Fibroblast of lung (primary cell): ENCODE measurements at regions not wholly inside any gene's neighbourhood (a gene's known extent, or its start where the extent isn't known, plus 50 kb on each side); places are given as distances from the start of the nearest gene placed in this dataset.

Source experiments
- DNase-seq, 2 donors: peaks; one replicate each; pipeline versions ENCODE4 v3.0.0 to v3.0.0-alpha.2; 2010; ENCODE audit warnings: low read depth in 2 of 2
- H2AFZ ChIP-seq: 2 replicates; pipeline ENCODE4 v1.5.1; 2012; ENCODE audit warnings: low read length, control low read depth, inconsistent platforms
- H3K27ac ChIP-seq: 2 replicates; pipeline ENCODE4 v1.5.1; 2011; ENCODE audit warnings: low read length, control low read depth; ENCODE audit not compliant: insufficient read depth
- H3K27me3 ChIP-seq: 2 replicates; pipeline ENCODE4 v1.5.1; 2011; ENCODE audit warnings: mild to moderate bottlenecking, low read length; ENCODE audit not compliant: control insufficient read depth, insufficient read depth
- H3K36me3 ChIP-seq: 2 replicates; pipeline ENCODE4 v1.5.1; 2011; ENCODE audit warnings: low read length; ENCODE audit not compliant: control insufficient read depth, insufficient read depth
- H3K4me1 ChIP-seq: 2 replicates; pipeline ENCODE4 v1.5.1; 2011; ENCODE audit warnings: low read length; ENCODE audit not compliant: control insufficient read depth, insufficient read depth; ENCODE audit errors: extremely low read depth
- H3K4me2 ChIP-seq: 2 replicates; pipeline ENCODE4 v1.5.1; 2011; ENCODE audit warnings: low read length, control low read depth; ENCODE audit not compliant: insufficient read depth; ENCODE audit errors: extremely low read depth
- H3K4me3 ChIP-seq, 4 experiments: fragments of 200-600 bp in 1 of 4; sonication (generic) in 1 of 4; replicated peaks in 1 of 4; 2 replicates each; pipeline ENCODE4 v1.5.1; 2011 to 2016; ENCODE audit warnings: low read length in 4 of 4, low read depth in 3 of 4, mild to moderate bottlenecking in 3 of 4, control low read depth in 2 of 4, inconsistent platforms in 1 of 4, mixed read lengths in 1 of 4; ENCODE audit not compliant: insufficient read depth in 1 of 4; ENCODE audit errors: control extremely low read depth in 1 of 4
- H3K79me2 ChIP-seq: 2 replicates; pipeline ENCODE4 v1.5.1; 2012; ENCODE audit warnings: mild to moderate bottlenecking, low read length, inconsistent platforms; ENCODE audit not compliant: control insufficient read depth, insufficient read depth
- H3K9ac ChIP-seq: 2 replicates; pipeline ENCODE4 v1.5.1; 2011; ENCODE audit warnings: mild to moderate bottlenecking, low read length, control low read depth; ENCODE audit not compliant: insufficient read depth
- H3K9me3 ChIP-seq: 2 replicates; pipeline ENCODE4 v1.5.1; 2012; ENCODE audit warnings: low read depth, low read length; ENCODE audit not compliant: control insufficient read depth, insufficient read depth
- H4K20me1 ChIP-seq: 2 replicates; pipeline ENCODE4 v1.5.1; 2011; ENCODE audit warnings: low read length; ENCODE audit not compliant: control insufficient read depth, insufficient read depth; ENCODE audit errors: extremely low read depth
- EZH2 ChIP-seq: IDR thresholded peaks from 2 replicates; pipeline ENCODE4 v1.5.1; 2012; ENCODE audit warnings: low read length, control low read depth, mild to moderate bottlenecking; ENCODE audit errors: missing control alignments
- TF ChIP-seq, protein P1 (sequence below), 2 donors: IDR thresholded peaks in 1 of 2; conservative IDR thresholded peaks in 1 of 2; 1 replicate in 1 of 2; 2 replicates in 1 of 2; pipeline ENCODE4 v1.5.1; 2011 to 2012; ENCODE audit warnings: low read length in 2 of 2, control low read depth in 1 of 2, inconsistent platforms in 1 of 2, low read depth in 1 of 2, mild to moderate bottlenecking in 1 of 2

DNA sequence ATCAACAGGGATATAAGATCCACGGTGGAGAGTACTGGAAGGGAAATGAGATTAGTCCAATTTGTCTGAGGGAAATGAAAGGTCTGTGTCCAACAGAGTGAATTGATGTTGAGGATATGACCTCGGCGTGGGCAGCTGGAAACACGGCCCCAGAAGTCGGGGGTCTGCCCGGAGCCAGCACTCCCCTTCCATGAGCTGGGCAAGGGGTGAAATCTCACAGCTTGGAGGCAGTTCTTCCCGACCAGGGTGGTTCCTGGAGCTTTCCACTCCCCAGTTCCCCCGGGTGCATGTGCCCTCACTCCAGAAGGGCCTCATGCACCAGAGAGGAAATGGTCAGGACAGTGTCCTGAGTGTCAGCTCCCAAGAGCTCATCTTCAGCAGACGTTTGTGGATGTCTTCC, 264.7 kb upstream of the PPP2R2D start:
- H2AFZ ChIP-seq, result no peak overlapping the region
- H3K9me3 ChIP-seq, result no peaks in the 10 kb centered on the region
- no peak for DNase-seq
- H3K4me2 ChIP-seq, result no peak overlapping the region
- H4K20me1 ChIP-seq, result no peaks in the 10 kb centered on the region
- H3K4me1 ChIP-seq, result no peaks in the 10 kb centered on the region
- H3K9ac ChIP-seq, result no peak overlapping the region
- no peak overlapping the region for H3K27ac ChIP-seq
- H3K79me2 ChIP-seq, result no peaks in the 10 kb centered on the region
- no peak overlapping the region for H3K4me3 ChIP-seq
- H3K36me3 ChIP-seq, result no peaks in the 10 kb centered on the region
- no peaks in the 10 kb centered on the region for H3K27me3 ChIP-seq
- TF ChIP-seq EZH2, result no peak
- TF ChIP-seq, protein P1, sequence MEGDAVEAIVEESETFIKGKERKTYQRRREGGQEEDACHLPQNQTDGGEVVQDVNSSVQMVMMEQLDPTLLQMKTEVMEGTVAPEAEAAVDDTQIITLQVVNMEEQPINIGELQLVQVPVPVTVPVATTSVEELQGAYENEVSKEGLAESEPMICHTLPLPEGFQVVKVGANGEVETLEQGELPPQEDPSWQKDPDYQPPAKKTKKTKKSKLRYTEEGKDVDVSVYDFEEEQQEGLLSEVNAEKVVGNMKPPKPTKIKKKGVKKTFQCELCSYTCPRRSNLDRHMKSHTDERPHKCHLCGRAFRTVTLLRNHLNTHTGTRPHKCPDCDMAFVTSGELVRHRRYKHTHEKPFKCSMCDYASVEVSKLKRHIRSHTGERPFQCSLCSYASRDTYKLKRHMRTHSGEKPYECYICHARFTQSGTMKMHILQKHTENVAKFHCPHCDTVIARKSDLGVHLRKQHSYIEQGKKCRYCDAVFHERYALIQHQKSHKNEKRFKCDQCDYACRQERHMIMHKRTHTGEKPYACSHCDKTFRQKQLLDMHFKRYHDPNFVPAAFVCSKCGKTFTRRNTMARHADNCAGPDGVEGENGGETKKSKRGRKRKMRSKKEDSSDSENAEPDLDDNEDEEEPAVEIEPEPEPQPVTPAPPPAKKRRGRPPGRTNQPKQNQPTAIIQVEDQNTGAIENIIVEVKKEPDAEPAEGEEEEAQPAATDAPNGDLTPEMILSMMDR (conservative IDR thresholded peaks at IDR 0.05 in 1 of 2, IDR thresholded peaks at IDR 0.05 in 1 of 2; ENCODE audit: low read depth in 1 of 2, low read length in 2 of 2), result no peak

DNA sequence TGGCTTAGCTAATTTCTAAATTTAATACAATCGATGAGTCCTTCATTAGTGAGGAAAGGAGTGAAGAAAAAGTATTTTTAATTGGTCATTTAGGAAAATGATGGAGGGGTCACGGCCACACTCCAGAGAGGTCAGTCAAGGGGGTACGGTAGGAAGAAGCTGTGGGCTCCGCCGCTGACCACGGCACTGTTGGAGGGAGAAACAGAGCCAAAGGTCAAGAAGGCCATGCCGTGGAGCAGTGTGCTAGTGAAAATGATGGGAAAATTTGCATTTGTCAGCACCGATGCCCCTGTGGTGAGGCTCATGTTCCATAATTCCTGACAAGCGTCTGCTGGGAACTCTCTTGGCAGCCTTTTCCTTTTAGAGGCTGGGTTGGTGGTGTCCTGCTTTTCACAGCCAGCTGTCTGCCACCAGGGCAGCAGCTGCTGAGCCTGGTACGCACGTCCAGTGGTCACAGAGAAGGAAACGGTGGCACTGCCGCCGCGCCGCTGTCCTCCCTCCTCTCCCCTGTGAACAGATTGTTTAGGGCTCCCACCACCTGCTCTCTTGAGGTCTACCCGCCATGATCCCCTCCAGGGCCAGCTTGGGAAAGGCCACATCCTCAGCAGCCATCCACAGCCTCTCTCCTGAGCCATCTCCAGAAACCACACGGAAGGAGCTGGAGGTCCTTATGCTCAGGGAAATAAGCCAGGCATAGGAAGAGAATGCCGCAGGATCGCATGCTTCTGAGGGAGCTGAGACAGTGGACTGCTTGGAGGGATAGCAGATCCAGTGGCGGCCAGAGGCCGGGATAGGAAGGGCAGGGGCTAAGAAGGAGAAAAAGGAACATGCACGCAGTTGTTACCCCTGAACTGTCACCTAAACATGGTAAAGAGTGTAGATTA, 263.7 kb upstream of the PPP2R2D start:
- no peak for DNase-seq
- TF ChIP-seq EZH2, result no peak
- TF ChIP-seq, protein P1 (conservative IDR thresholded peaks at IDR 0.05 in 1 of 2, IDR thresholded peaks at IDR 0.05 in 1 of 2; ENCODE audit: low read depth in 1 of 2, low read length in 2 of 2), result no peak
- no peaks in the 10 kb centered on the region for H3K79me2 ChIP-seq
- no peaks in the 10 kb centered on the region for H4K20me1 ChIP-seq
- no peak overlapping the region for H3K4me3 ChIP-seq
- no peak overlapping the region for H3K4me2 ChIP-seq
- H3K9ac ChIP-seq, result no peak overlapping the region
- no peak overlapping the region for H3K27ac ChIP-seq
- no peaks in the 10 kb centered on the region for H3K36me3 ChIP-seq
- no peak overlapping the region for H2AFZ ChIP-seq
- H3K9me3 ChIP-seq, result no peaks in the 10 kb centered on the region
- no peaks in the 10 kb centered on the region for H3K27me3 ChIP-seq
- H3K4me1 ChIP-seq, result no peaks in the 10 kb centered on the region

DNA sequence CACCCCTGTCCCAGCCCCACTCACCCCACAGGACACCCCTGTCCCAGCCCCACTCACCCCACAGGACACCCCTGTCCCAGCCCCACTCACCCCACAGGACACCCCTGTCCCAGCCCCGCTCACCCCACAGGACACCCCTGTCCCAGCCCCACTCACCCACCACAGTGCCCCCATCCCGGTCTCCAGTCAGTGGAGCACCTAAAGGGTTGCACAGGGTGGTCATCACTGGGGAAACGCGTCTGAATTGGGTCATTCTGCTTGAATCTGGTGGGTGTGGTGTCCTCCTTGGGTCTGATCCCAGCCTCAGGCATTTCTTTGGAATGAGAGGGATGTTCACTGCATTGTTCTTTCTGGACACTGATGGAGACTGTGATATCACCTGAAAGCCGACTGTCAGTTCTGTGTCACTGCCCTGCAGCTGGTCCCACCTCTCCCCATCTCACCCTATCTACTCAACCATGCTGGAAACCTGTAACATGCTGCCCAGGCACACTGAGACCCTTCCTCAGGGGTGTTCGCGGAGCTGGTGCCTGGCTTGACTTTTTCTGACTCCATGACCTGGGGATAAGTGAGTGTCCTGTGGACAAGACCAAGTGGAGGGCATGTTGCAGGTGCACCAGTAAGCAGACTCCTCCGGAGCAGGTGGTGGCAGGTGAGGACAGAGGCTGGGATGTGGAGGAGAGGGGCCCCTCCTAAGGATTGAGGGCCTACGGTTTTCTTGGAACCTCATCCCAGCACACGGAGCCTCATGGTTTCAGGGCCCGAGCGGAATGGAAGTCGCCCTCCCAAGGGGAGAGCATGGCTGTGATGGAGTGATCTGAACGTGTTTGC, 262.5 kb upstream of the PPP2R2D start:
- Histone ChIP-seq H3K79me2 (no peaks in the 10 kb centered on the region), H3K9me3 (no peaks in the 10 kb centered on the region), H3K27ac (no peak overlapping the region), H3K36me3 (no peaks in the 10 kb centered on the region), H3K4me1 (no peaks in the 10 kb centered on the region), H3K9ac (no peak overlapping the region), H3K27me3 (no peaks in the 10 kb centered on the region), H2AFZ (no peak overlapping the region), H3K4me2 (no peak overlapping the region), H4K20me1 (no peaks in the 10 kb centered on the region), H3K4me3 (no peak overlapping the region)
- DNase-seq, result no peak
- no peak for TF ChIP-seq EZH2
- TF ChIP-seq, protein P1 (conservative IDR thresholded peaks at IDR 0.05 in 1 of 2, IDR thresholded peaks at IDR 0.05 in 1 of 2; ENCODE audit: low read depth in 1 of 2, low read length in 2 of 2), result no peak
